HG03175 (cell line): ENCODE measurements at regions not wholly inside any gene's neighbourhood (a gene's known extent, or its start where the extent isn't known, plus 50 kb on each side); places are given as distances from the start of the nearest gene placed in this dataset.

Experiments used
- ATAC-seq: cut with Tn5 transposase; IDR thresholded peaks from one replicate; pipeline ENCODE4 v1.9.1; 2021; ENCODE audit warnings: mild to moderate bottlenecking, moderate library complexity; ENCODE audit not compliant: unreplicated experiment

- no peak for ATAC-seq
Measured at GRCh38 chr1:4954392-4954791, 300.0 kb downstream of the AJAP1 start.

- ATAC-seq, result no peak
Measured at GRCh38 chr1:4951601-4952000, 297.2 kb downstream of the AJAP1 start.

GRCh38 chr1:4946343-4946742 lies 291.9 kb downstream of the AJAP1 start:
- ATAC-seq, result no peak

GRCh38 chr1:4944911-4945310 lies 290.5 kb downstream of the AJAP1 start:
- no peak for ATAC-seq

- no peak for ATAC-seq
Measured at GRCh38 chr1:4944072-4944471, 289.7 kb downstream of the AJAP1 start.

GRCh38 chr1:4939266-4939665 lies 284.9 kb downstream of the AJAP1 start:
- ATAC-seq, result no peak

- ATAC-seq, result no peak
Measured at GRCh38 chr1:4937876-4938534, 283.6 kb downstream of the AJAP1 start.

- ATAC-seq, result no peak
Measured at GRCh38 chr1:4935807-4936206, 281.4 kb downstream of the AJAP1 start.

- ATAC-seq, result no peak
Measured at GRCh38 chr1:4933232-4933631, 278.8 kb downstream of the AJAP1 start.

GRCh38 chr1:4932311-4933030 lies 278.1 kb downstream of the AJAP1 start:
- no peak for ATAC-seq

GRCh38 chr1:4931486-4931885 lies 277.1 kb downstream of the AJAP1 start:
- no peak for ATAC-seq

- no peak for ATAC-seq
Measured at GRCh38 chr1:4928186-4928585, 273.8 kb downstream of the AJAP1 start.

- ATAC-seq, result no peak
Measured at GRCh38 chr1:4924356-4924755, 269.9 kb downstream of the AJAP1 start.

- ATAC-seq, result no peak
Measured at GRCh38 chr1:4916610-4917009, 262.2 kb downstream of the AJAP1 start.

- no peak for ATAC-seq
Measured at GRCh38 chr1:4915154-4915553, 260.7 kb downstream of the AJAP1 start.

GRCh38 chr1:4908486-4908885 lies 254.1 kb downstream of the AJAP1 start:
- no peak for ATAC-seq

- ATAC-seq, result no peak
Measured at GRCh38 chr1:4894566-4894965, 240.2 kb downstream of the AJAP1 start.

- ATAC-seq, result no peak
Measured at GRCh38 chr1:4880626-4881025, 226.2 kb downstream of the AJAP1 start.

- ATAC-seq, result no peak
Measured at GRCh38 chr1:4877426-4877825, 223.0 kb downstream of the AJAP1 start.

GRCh38 chr1:4871373-4871772 lies 217.0 kb downstream of the AJAP1 start:
- ATAC-seq, result no peak

GRCh38 chr1:4868521-4868920 lies 214.1 kb downstream of the AJAP1 start:
- no peak for ATAC-seq

- no peak for ATAC-seq
Measured at GRCh38 chr1:4856396-4856795, 202.0 kb downstream of the AJAP1 start.

- no peak for ATAC-seq
Measured at GRCh38 chr1:4854367-4854766, 200.0 kb downstream of the AJAP1 start.
